OCI-LY3 (cell line): ENCODE measurements at regions not wholly inside any gene's neighbourhood (a gene's known extent, or its start where the extent isn't known, plus 50 kb on each side); places are given as distances from the start of the nearest gene placed in this dataset.

Source experiments
- EZH2phosphoT487 ChIP-seq: fragments of 200-600 bp; shearing (Covaris generic); IDR thresholded peaks from 2 replicates; pipeline ENCODE4 v1.6.1; 2018; ENCODE audit warnings: antibody characterized with exemption, mixed run types, low read depth
- TF ChIP-seq, protein P1 (sequence below): fragments of 200-600, 300-600 bp; sonication (generic); IDR thresholded peaks from 2 replicates; pipeline ENCODE4 v1.5.1; 2014; ENCODE audit warnings: antibody characterized with exemption, low read length, low read depth

DNA sequence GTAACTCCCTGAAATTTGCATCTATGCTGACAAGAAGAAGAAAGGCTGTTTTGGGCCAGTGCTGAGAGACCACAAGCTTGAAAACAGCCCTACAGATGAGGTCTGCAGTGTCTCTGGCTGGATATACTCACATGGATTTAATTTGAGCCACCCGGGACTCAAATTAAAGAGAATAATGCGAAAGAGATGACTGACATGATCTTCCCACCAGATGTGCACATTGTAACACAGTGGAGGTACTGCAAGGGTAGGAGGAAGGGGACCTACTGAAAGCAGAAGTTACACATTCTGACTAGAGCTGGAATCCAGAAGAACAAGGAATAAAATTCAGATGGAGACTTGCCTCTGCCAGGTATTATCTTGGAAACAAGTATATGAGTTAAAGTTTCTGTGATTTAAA lies 728.3 kb upstream of the SGO1 start:
- TF ChIP-seq, protein P1, sequence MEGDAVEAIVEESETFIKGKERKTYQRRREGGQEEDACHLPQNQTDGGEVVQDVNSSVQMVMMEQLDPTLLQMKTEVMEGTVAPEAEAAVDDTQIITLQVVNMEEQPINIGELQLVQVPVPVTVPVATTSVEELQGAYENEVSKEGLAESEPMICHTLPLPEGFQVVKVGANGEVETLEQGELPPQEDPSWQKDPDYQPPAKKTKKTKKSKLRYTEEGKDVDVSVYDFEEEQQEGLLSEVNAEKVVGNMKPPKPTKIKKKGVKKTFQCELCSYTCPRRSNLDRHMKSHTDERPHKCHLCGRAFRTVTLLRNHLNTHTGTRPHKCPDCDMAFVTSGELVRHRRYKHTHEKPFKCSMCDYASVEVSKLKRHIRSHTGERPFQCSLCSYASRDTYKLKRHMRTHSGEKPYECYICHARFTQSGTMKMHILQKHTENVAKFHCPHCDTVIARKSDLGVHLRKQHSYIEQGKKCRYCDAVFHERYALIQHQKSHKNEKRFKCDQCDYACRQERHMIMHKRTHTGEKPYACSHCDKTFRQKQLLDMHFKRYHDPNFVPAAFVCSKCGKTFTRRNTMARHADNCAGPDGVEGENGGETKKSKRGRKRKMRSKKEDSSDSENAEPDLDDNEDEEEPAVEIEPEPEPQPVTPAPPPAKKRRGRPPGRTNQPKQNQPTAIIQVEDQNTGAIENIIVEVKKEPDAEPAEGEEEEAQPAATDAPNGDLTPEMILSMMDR, result no peak
- no peak for TF ChIP-seq EZH2phosphoT487
